H9 (cell line): ENCODE measurements at regions not wholly inside any gene's neighbourhood (a gene's known extent, or its start where the extent isn't known, plus 50 kb on each side); places are given as distances from the start of the nearest gene placed in this dataset.

Experiments
- DNase-seq: peaks from one replicate; pipeline ENCODE4 v3.0.0-alpha.2; 2017
- H2AFZ ChIP-seq: one replicate; pipeline ENCODE4 v1.6.1; 2013; ENCODE audit warnings: mild to moderate bottlenecking, low read length, control low read depth, moderate library complexity
- H2AK5ac ChIP-seq: 2 replicates; pipeline ENCODE4 v1.6.1; 2013; ENCODE audit warnings: low read length, control low read depth, mixed read lengths; ENCODE audit not compliant: insufficient read length
- H2BK120ac ChIP-seq: one replicate; pipeline ENCODE4 v1.6.1; 2013; ENCODE audit warnings: low read depth, mild to moderate bottlenecking, low read length, control low read depth, inconsistent platforms; ENCODE audit not compliant: poor library complexity, severe bottlenecking
- H2BK12ac ChIP-seq: 2 replicates; pipeline ENCODE4 v1.6.1; 2013; ENCODE audit warnings: low read length, control low read depth, mixed read lengths, low read depth; ENCODE audit not compliant: insufficient read length
- H2BK15ac ChIP-seq: 2 replicates; pipeline ENCODE4 v1.6.1; 2013; ENCODE audit warnings: low read depth, low read length, control low read depth
- H2BK20ac ChIP-seq: one replicate; pipeline ENCODE4 v1.6.1; 2013; ENCODE audit warnings: low read depth, mild to moderate bottlenecking, low read length, control low read depth, inconsistent platforms; ENCODE audit not compliant: poor library complexity, severe bottlenecking
- H2BK5ac ChIP-seq: 2 replicates; pipeline ENCODE4 v1.6.1; 2013; ENCODE audit warnings: low read length, control low read depth, mixed read lengths; ENCODE audit not compliant: insufficient read length
- H3K14ac ChIP-seq: 2 replicates; pipeline ENCODE4 v1.6.1; 2013; ENCODE audit warnings: low read length, control low read depth; ENCODE audit not compliant: insufficient read depth
- H3K18ac ChIP-seq: 2 replicates; pipeline ENCODE4 v1.6.1; 2013; ENCODE audit warnings: low read depth, mild to moderate bottlenecking, mixed read lengths, low read length, control low read depth; ENCODE audit not compliant: insufficient read length
- H3K23ac ChIP-seq: 2 replicates; pipeline ENCODE4 v1.6.1; 2013; ENCODE audit warnings: low read length, control low read depth, mixed read lengths, low read depth; ENCODE audit not compliant: insufficient read length
- H3K23me2 ChIP-seq: 2 replicates; pipeline ENCODE4 v1.6.1; 2013; ENCODE audit warnings: low read depth, mild to moderate bottlenecking, mixed read lengths, low read length, control low read depth; ENCODE audit not compliant: insufficient read length, poor library complexity, severe bottlenecking
- H3K27ac ChIP-seq: 2 replicates; pipeline ENCODE4 v1.5.1; 2013; ENCODE audit warnings: low read length, control low read depth, mixed read lengths, low read depth; ENCODE audit not compliant: insufficient read length
- H3K27me3 ChIP-seq: 2 replicates; pipeline ENCODE4 v1.6.1; 2013; ENCODE audit warnings: low read length, control low read depth, inconsistent platforms; ENCODE audit not compliant: insufficient read depth
- H3K4ac ChIP-seq: 2 replicates; pipeline ENCODE4 v1.6.1; 2013; ENCODE audit warnings: low read depth, mild to moderate bottlenecking, control low read depth, inconsistent platforms, low read length, moderate library complexity
- H3K4me1 ChIP-seq: 2 replicates; pipeline ENCODE4 v1.6.1; 2013; ENCODE audit warnings: low read length, control low read depth, inconsistent platforms; ENCODE audit not compliant: insufficient read depth
- H3K4me2 ChIP-seq: 2 replicates; pipeline ENCODE4 v1.6.1; 2013; ENCODE audit warnings: low read length, control low read depth, mixed read lengths; ENCODE audit not compliant: insufficient read length, insufficient read depth
- H3K56ac ChIP-seq: 2 replicates; pipeline ENCODE4 v1.6.1; 2013; ENCODE audit warnings: low read depth, mild to moderate bottlenecking, mixed read lengths, low read length, control low read depth; ENCODE audit not compliant: insufficient read length
- H3K79me1 ChIP-seq: 2 replicates; pipeline ENCODE4 v1.6.1; 2013; ENCODE audit warnings: low read depth, mild to moderate bottlenecking, moderate library complexity, low read length, control low read depth, inconsistent platforms; ENCODE audit not compliant: insufficient read depth, poor library complexity, severe bottlenecking
- H3K79me2 ChIP-seq: 2 replicates; pipeline ENCODE4 v1.6.1; 2013; ENCODE audit warnings: low read length, control low read depth, inconsistent platforms; ENCODE audit not compliant: insufficient read depth
- H3K9ac ChIP-seq: 2 replicates; pipeline ENCODE4 v1.6.1; 2013; ENCODE audit warnings: low read length, control low read depth, mixed read lengths; ENCODE audit not compliant: insufficient read length; ENCODE audit errors: extremely low read depth
- H3K9me3 ChIP-seq: one replicate; pipeline ENCODE4 v1.6.1; 2013; ENCODE audit warnings: low read depth, low read length, inconsistent platforms; ENCODE audit not compliant: control insufficient read depth
- H3T11ph ChIP-seq: one replicate; pipeline ENCODE4 v1.6.1; 2013; ENCODE audit warnings: mild to moderate bottlenecking, low read length, control low read depth, inconsistent platforms
- H4K20me1 ChIP-seq: one replicate; pipeline ENCODE4 v1.6.1; 2013; ENCODE audit not compliant: control insufficient read depth, insufficient read length, insufficient read depth
- H4K5ac ChIP-seq: 2 replicates; pipeline ENCODE4 v1.6.1; 2013; ENCODE audit warnings: low read depth, mild to moderate bottlenecking, mixed read lengths, low read length, control low read depth; ENCODE audit not compliant: insufficient read length
- H4K8ac ChIP-seq: replicated peaks from 2 replicates; pipeline ENCODE4 v1.6.1; 2013; ENCODE audit warnings: low read length, control low read depth, mixed read lengths, low read depth; ENCODE audit not compliant: insufficient read length
- H4K91ac ChIP-seq: 2 replicates; pipeline ENCODE4 v1.6.1; 2013; ENCODE audit warnings: low read depth, mild to moderate bottlenecking, moderate library complexity, mixed read lengths, low read length, control low read depth; ENCODE audit not compliant: insufficient read length
- H3K27ac Mint-ChIP-seq, 3 experiments: 2 replicates in 2 of 3; 3 replicates in 1 of 3; pipeline ENCODE4 v1.8.0; 2020 to 2021; ENCODE audit warnings: mixed read lengths in 3 of 3, mild to moderate bottlenecking in 1 of 3, moderate library complexity in 1 of 3
- H3K27me3 Mint-ChIP-seq: 2 replicates; pipeline ENCODE4 v1.8.0; 2021; ENCODE audit warnings: low read depth, mild to moderate bottlenecking, moderate library complexity, mixed read lengths
- H3K36me3 Mint-ChIP-seq, 3 experiments: 2 replicates in 2 of 3; 3 replicates in 1 of 3; pipeline ENCODE4 v1.8.0; 2020 to 2021; ENCODE audit warnings: low read depth in 3 of 3, mixed read lengths in 3 of 3; ENCODE audit not compliant: insufficient read depth in 1 of 3
- H3K4me1 Mint-ChIP-seq, 2 experiments: 2 replicates each; pipeline ENCODE4 v1.8.0; 2020; ENCODE audit warnings: mixed read lengths in 2 of 2
- H3K4me3 Mint-ChIP-seq, 2 experiments: 2 replicates in 1 of 2; 3 replicates in 1 of 2; pipeline ENCODE4 v1.8.0; 2020 to 2021; ENCODE audit warnings: mild to moderate bottlenecking in 2 of 2, mixed read lengths in 2 of 2, moderate library complexity in 1 of 2
- H3K9me3 Mint-ChIP-seq, 2 experiments: 2 replicates in 1 of 2; 3 replicates in 1 of 2; pipeline ENCODE4 v1.8.0; 2020; ENCODE audit warnings: mild to moderate bottlenecking in 2 of 2, mixed read lengths in 2 of 2, moderate library complexity in 1 of 2
- CTCF ChIP-seq: fragments of 200-600 bp; sonication (generic); conservative IDR thresholded peaks from 3 replicates; pipeline ENCODE4 v1.8.0; 2021; ENCODE audit warnings: antibody characterized with exemption, mild to moderate bottlenecking
- WGBS: extraction: QIAGEN DNeasy Blood & Tissue Kit; methylation state at CpG from one replicate; pipeline ENCODE4 v1.1.7; 2013; ENCODE audit warnings: missing lambda C conversion rate, low lambda C conversion rate, mixed read lengths; ENCODE audit not compliant: insufficient read length; ENCODE audit errors: extremely low coverage; 5-methylcytosine and 5-hydroxymethylcytosine counted together

GRCh38 chr2:88263861-88264260 lies 93.7 kb downstream of the THNSL2 start:
- H3K23me2 ChIP-seq: no peaks in the 10 kb centered on the region
- peaks cover 4% of the 10 kb centered on the region; the same call in 1 of the 2 replicates for H3K27me3 Mint-ChIP-seq
- no peaks in the 10 kb centered on the region; the same call in 1 of the 2 replicates for H3K79me2 ChIP-seq
- no peak overlapping the region for H2AFZ ChIP-seq
- WGBS: no CpG with 5 or more reads among the region's 5 CpGs
- peaks cover 2 to 3% of the 10 kb centered on the region in 2 experiments; a peak in 4 of 5 replicates for H3K9me3 Mint-ChIP-seq
- no peaks in the 10 kb centered on the region for H4K20me1 ChIP-seq
- no peak for DNase-seq
- peaks cover 6 to 10% of the 10 kb centered on the region in 2 experiments; a peak in 3 of 4 replicates for H3K4me1 Mint-ChIP-seq
- no peak overlapping the region for H3K4ac ChIP-seq
- H3K9me3 ChIP-seq: no peaks in the 10 kb centered on the region
- no peaks in the 10 kb centered on the region for H3K79me1 ChIP-seq
- H2AK5ac ChIP-seq: no peak overlapping the region
- H2BK12ac ChIP-seq: no peak overlapping the region
- no peak overlapping the region for H2BK15ac ChIP-seq
- no peak overlapping the region for H3K4me3 Mint-ChIP-seq
- no peak overlapping the region for H4K91ac ChIP-seq
- no peak overlapping the region for H4K5ac ChIP-seq
- H3K27ac Mint-ChIP-seq: no peak overlapping the region
- no peak overlapping the region for H3K56ac ChIP-seq
- no peak overlapping the region for H2BK120ac ChIP-seq
- no peak overlapping the region for H2BK5ac ChIP-seq
- no peaks in the 10 kb centered on the region for H3K4me1 ChIP-seq
- no peak overlapping the region for H3K4me2 ChIP-seq
- H3K23ac ChIP-seq: no peak overlapping the region
- H4K8ac ChIP-seq: no peak overlapping the region
- no peaks in the 10 kb centered on the region for H3K27me3 ChIP-seq
- no peak overlapping the region for H3T11ph ChIP-seq
- no peak overlapping the region for H3K18ac ChIP-seq
- H2BK20ac ChIP-seq: no peak overlapping the region
- H3K14ac ChIP-seq: no peak overlapping the region
- H3K36me3 Mint-ChIP-seq: no peaks in the 10 kb centered on the region; a peak in 1 of 7 replicates
- no peak overlapping the region for H3K27ac ChIP-seq
- no peak for TF ChIP-seq CTCF
- no peak overlapping the region for H3K9ac ChIP-seq
